Adrenal gland (tissue), 5 donors: ENCODE measurements at regions not wholly inside any gene's neighbourhood (a gene's known extent, or its start where the extent isn't known, plus 50 kb on each side); places are given as distances from the start of the nearest gene placed in this dataset.

Source experiments
- POLR2A ChIP-seq, 2 donors: fragments of 450-650 bp; IDR thresholded peaks; one replicate each; pipeline ENCODE4 v1.6.1; 2017; ENCODE audit warnings: antibody characterized with exemption in 2 of 2, mild to moderate bottlenecking in 2 of 2, moderate library complexity in 1 of 2
- TF ChIP-seq, protein P1 (sequence below), 6 experiments: fragments of 450-650 bp in 4 of 6; fragments of 200-600 bp in 2 of 6; sonication (generic) in 1 of 6; IDR thresholded peaks; 1 replicate in 5 of 6; 2 replicates in 1 of 6; pipeline versions ENCODE4 v1.5.1 to v1.8.0; 2016 to 2021; ENCODE audit warnings: antibody characterized with exemption in 6 of 6, mild to moderate bottlenecking in 2 of 6, moderate library complexity in 1 of 6
- donor health status: DM: no; HTN: no; CAD: no.

DNA sequence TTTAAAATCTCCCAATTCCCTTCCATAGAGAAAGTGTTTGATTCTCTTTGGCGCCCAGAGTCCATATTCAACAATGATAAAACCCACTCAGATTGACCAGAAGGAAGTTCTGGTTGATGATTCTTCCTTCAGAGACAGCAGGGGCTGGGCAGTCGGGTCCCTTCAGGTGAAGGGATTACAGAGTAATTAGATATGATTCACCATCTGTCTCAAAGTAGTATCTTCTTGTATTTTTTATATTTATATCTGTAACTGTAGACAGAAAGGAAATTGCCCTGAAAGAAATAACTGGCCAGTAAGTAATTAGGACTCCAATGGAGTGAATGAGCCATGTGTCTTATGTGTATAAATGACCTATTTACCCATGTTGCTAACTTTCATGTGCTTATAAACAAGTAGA is 156.0 kb downstream of the PLCE1 start:
- TF ChIP-seq, protein P1, sequence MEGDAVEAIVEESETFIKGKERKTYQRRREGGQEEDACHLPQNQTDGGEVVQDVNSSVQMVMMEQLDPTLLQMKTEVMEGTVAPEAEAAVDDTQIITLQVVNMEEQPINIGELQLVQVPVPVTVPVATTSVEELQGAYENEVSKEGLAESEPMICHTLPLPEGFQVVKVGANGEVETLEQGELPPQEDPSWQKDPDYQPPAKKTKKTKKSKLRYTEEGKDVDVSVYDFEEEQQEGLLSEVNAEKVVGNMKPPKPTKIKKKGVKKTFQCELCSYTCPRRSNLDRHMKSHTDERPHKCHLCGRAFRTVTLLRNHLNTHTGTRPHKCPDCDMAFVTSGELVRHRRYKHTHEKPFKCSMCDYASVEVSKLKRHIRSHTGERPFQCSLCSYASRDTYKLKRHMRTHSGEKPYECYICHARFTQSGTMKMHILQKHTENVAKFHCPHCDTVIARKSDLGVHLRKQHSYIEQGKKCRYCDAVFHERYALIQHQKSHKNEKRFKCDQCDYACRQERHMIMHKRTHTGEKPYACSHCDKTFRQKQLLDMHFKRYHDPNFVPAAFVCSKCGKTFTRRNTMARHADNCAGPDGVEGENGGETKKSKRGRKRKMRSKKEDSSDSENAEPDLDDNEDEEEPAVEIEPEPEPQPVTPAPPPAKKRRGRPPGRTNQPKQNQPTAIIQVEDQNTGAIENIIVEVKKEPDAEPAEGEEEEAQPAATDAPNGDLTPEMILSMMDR (IDR thresholded peaks at IDR 0.05), result no peak
- no peak for TF ChIP-seq POLR2A (IDR thresholded peaks at IDR 0.05)
